Neuronal stem cell (in vitro differentiated cells): ENCODE measurements at regions not wholly inside any gene's neighbourhood (a gene's known extent, or its start where the extent isn't known, plus 50 kb on each side); places are given as distances from the start of the nearest gene placed in this dataset.

Experiments used
- DNase-seq: peaks from one replicate; pipeline ENCODE4 v3.0.0-alpha.2; 2013; ENCODE audit warnings: low spot score
- H2AFZ ChIP-seq: one replicate; pipeline ENCODE4 v1.6.1; 2013; ENCODE audit warnings: mild to moderate bottlenecking, low read length, inconsistent platforms
- H2AK5ac ChIP-seq: 2 replicates; pipeline ENCODE4 v1.6.1; 2013; ENCODE audit warnings: low read depth, mild to moderate bottlenecking, inconsistent platforms, low read length, moderate library complexity, mixed read lengths
- H2BK120ac ChIP-seq: 2 replicates; pipeline ENCODE4 v1.6.1; 2013; ENCODE audit warnings: low read depth, mild to moderate bottlenecking, inconsistent platforms, low read length, moderate library complexity, mixed read lengths
- H2BK12ac ChIP-seq: one replicate; pipeline ENCODE4 v1.6.1; 2013; ENCODE audit warnings: low read length, inconsistent platforms
- H2BK15ac ChIP-seq: 2 replicates; pipeline ENCODE4 v1.6.1; 2013; ENCODE audit warnings: mild to moderate bottlenecking, low read length, inconsistent platforms, mixed read lengths
- H2BK5ac ChIP-seq: one replicate; pipeline ENCODE4 v1.6.1; 2013; ENCODE audit warnings: inconsistent platforms, mild to moderate bottlenecking, low read length, moderate library complexity
- H3K14ac ChIP-seq: one replicate; pipeline ENCODE4 v1.6.1; 2013; ENCODE audit warnings: low read length, inconsistent platforms
- H3K18ac ChIP-seq: 2 replicates; pipeline ENCODE4 v1.6.1; 2013; ENCODE audit warnings: low read length, inconsistent platforms
- H3K23ac ChIP-seq: 2 replicates; pipeline ENCODE4 v1.6.1; 2013; ENCODE audit warnings: low read depth, mild to moderate bottlenecking, mixed read lengths, low read length, inconsistent platforms; ENCODE audit not compliant: poor library complexity
- H3K27ac ChIP-seq: replicated peaks from 3 replicates; pipeline ENCODE4 v1.5.1; 2013; ENCODE audit warnings: low read length, inconsistent platforms
- H3K27me3 ChIP-seq, 3 experiments: 2 replicates each; pipeline ENCODE4 v1.6.1; 2013; ENCODE audit warnings: low read length in 3 of 3, mild to moderate bottlenecking in 2 of 3, inconsistent platforms in 1 of 3, low read depth in 1 of 3, mixed read lengths in 1 of 3, moderate library complexity in 1 of 3; ENCODE audit not compliant: control insufficient read depth in 3 of 3, insufficient read depth in 3 of 3
- H3K36me3 ChIP-seq, 2 donors: replicated peaks in 1 of 2; 2 replicates each; pipeline ENCODE4 v1.6.1; 2013; ENCODE audit warnings: low read length in 2 of 2; ENCODE audit not compliant: control insufficient read depth in 2 of 2, insufficient read depth in 2 of 2
- H3K4ac ChIP-seq: 2 replicates; pipeline ENCODE4 v1.6.1; 2013; ENCODE audit warnings: inconsistent platforms, mild to moderate bottlenecking, low read length, moderate library complexity
- H3K4me1 ChIP-seq, 2 donors: 1 replicate in 1 of 2; 2 replicates in 1 of 2; pipeline ENCODE4 v1.6.1; 2013; ENCODE audit warnings: low read length in 2 of 2, low read depth in 1 of 2; ENCODE audit not compliant: control insufficient read depth in 2 of 2, insufficient read depth in 1 of 2
- H3K4me2 ChIP-seq: one replicate; pipeline ENCODE4 v1.6.1; 2013; ENCODE audit warnings: mild to moderate bottlenecking, low read length, inconsistent platforms; ENCODE audit not compliant: insufficient read depth, poor library complexity, severe bottlenecking
- H3K4me3 ChIP-seq, 2 donors: 2 replicates each; pipeline ENCODE4 v1.5.1; 2013; ENCODE audit warnings: low read length in 2 of 2, mild to moderate bottlenecking in 2 of 2, inconsistent platforms in 1 of 2, moderate library complexity in 1 of 2
- H3K79me1 ChIP-seq: one replicate; pipeline ENCODE4 v1.6.1; 2013; ENCODE audit warnings: low read depth, mild to moderate bottlenecking, inconsistent platforms, low read length, moderate library complexity
- H3K9ac ChIP-seq: one replicate; pipeline ENCODE4 v1.6.1; 2013; ENCODE audit warnings: mild to moderate bottlenecking, low read depth, low read length, inconsistent platforms; ENCODE audit not compliant: poor library complexity
- H3K9me3 ChIP-seq, 2 donors: replicated peaks in 1 of 2; 2 replicates each; pipeline versions ENCODE3 to v1.6.1; 2013; ENCODE audit warnings: low read length in 2 of 2, mild to moderate bottlenecking in 2 of 2, inconsistent platforms in 1 of 2, low read depth in 1 of 2, mixed read lengths in 1 of 2, moderate library complexity in 1 of 2; ENCODE audit not compliant: control insufficient read depth in 2 of 2, insufficient read depth in 1 of 2
- H4K8ac ChIP-seq: one replicate; pipeline ENCODE4 v1.6.1; 2013; ENCODE audit warnings: low read depth, mild to moderate bottlenecking, inconsistent platforms, low read length, moderate library complexity
- H4K91ac ChIP-seq: one replicate; pipeline ENCODE4 v1.6.1; 2013; ENCODE audit warnings: low read length, low read depth, mild to moderate bottlenecking, inconsistent platforms; ENCODE audit not compliant: poor library complexity
- WGBS, 2 donors: extraction: QIAGEN DNeasy Blood & Tissue Kit; methylation state at CpG; one replicate each; pipeline ENCODE4 v1.1.7; 2013; ENCODE audit warnings: missing lambda C conversion rate in 2 of 2, mixed read lengths in 1 of 2; ENCODE audit not compliant: insufficient read length in 2 of 2, insufficient replicate concordance in 1 of 2; ENCODE audit errors: extremely low coverage in 2 of 2; 5-methylcytosine and 5-hydroxymethylcytosine counted together

DNA sequence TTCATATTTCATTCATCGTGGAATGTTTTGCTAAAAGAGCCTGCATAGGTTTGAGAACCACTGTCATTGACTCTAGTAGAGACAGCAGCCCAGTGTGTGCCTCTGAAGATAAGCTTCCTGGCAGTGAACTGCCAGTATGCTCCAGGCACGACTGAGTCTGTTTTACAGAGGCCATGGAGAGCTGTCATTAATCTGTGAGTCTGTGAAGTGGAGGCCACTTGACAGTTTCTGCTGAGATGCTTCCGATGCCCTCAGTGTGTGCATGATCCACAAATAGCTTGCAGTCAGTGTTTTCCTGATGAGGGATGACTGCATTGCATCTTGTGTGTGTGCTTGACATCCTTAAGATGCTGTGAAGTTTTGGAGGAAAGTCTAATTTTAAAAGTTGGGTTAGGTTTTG is 162.2 kb downstream of the PFKFB3 start:
- H3K27ac ChIP-seq: no peak overlapping the region
- H3K9me3 ChIP-seq: peaks cover 0 to 2% of the 10 kb centered on the region in 2 donors
- no peak for DNase-seq

GRCh38 chr10:6365384-6365783 is 162.7 kb downstream of the PFKFB3 start:
- H2BK12ac ChIP-seq: no peak overlapping the region
- H3K4me1 ChIP-seq: peaks cover 2 to 5% of the 10 kb centered on the region in 2 donors
- H3K79me1 ChIP-seq: no peaks in the 10 kb centered on the region
- H2BK5ac ChIP-seq: no peak overlapping the region
- no peak overlapping the region for H2BK15ac ChIP-seq
- H3K9ac ChIP-seq: no peak overlapping the region
- H3K4me2 ChIP-seq: no peak overlapping the region
- H4K8ac ChIP-seq: no peak overlapping the region
- no peak for DNase-seq
- no peak overlapping the region for H3K27ac ChIP-seq
- no peak overlapping the region for H3K18ac ChIP-seq
- no peaks in the 10 kb centered on the region for H3K36me3 ChIP-seq
- no peak overlapping the region for H3K23ac ChIP-seq
- H3K27me3 ChIP-seq: no peaks in the 10 kb centered on the region
- no CpG with 5 or more reads among the region's 4 CpGs for WGBS, 2 donors
- H3K4ac ChIP-seq: no peak overlapping the region
- H3K9me3 ChIP-seq: peaks cover 0 to 2% of the 10 kb centered on the region in 2 donors
- H3K4me3 ChIP-seq: no peak overlapping the region
- no peak overlapping the region for H2BK120ac ChIP-seq
- H2AK5ac ChIP-seq: no peak overlapping the region
- no peak overlapping the region for H4K91ac ChIP-seq
- no peak overlapping the region for H2AFZ ChIP-seq
- no peak overlapping the region for H3K14ac ChIP-seq

More for the DNA sequence above, 162.2 kb downstream of the PFKFB3 start:
- Histone ChIP-seq H3K4ac (no peak overlapping the region), H3K36me3 (no peaks in the 10 kb centered on the region), H3K9ac (no peak overlapping the region), H2AK5ac (no peak overlapping the region), H4K8ac (no peak overlapping the region), H3K4me3 (no peak overlapping the region), H2BK120ac (no peak overlapping the region), H3K4me2 (no peak overlapping the region), H4K91ac (no peak overlapping the region), H3K27me3 (no peaks in the 10 kb centered on the region), H2BK5ac (no peak overlapping the region), H3K23ac (no peak overlapping the region), H3K14ac (no peak overlapping the region), H2AFZ (no peak overlapping the region), H2BK15ac (no peak overlapping the region), H3K4me1 (peaks cover 2 to 5% of the 10 kb centered on the region in 2 donors), H2BK12ac (no peak overlapping the region), H3K79me1 (no peaks in the 10 kb centered on the region), H3K18ac (no peak overlapping the region)
- no CpG with 5 or more reads among the region's 3 CpGs for WGBS, 2 donors
